Testis (tissue), 2 donors: ENCODE measurements at regions not wholly inside any gene's neighbourhood (a gene's known extent, or its start where the extent isn't known, plus 50 kb on each side); places are given as distances from the start of the nearest gene placed in this dataset.

Experiments used
- POLR2A ChIP-seq: fragments of 450-650 bp; IDR thresholded peaks from one replicate; pipeline ENCODE4 v1.6.1; 2017; ENCODE audit warnings: antibody characterized with exemption, mild to moderate bottlenecking, moderate library complexity
- TF ChIP-seq, protein P1 (sequence below), 3 experiments: fragments of 450-650 bp in 2 of 3; fragments of 200-600 bp in 1 of 3; sonication (generic) in 1 of 3; IDR thresholded peaks; one replicate each; pipeline ENCODE4 v1.5.1; 2016 to 2019; ENCODE audit warnings: antibody characterized with exemption in 3 of 3, mild to moderate bottlenecking in 2 of 3, moderate library complexity in 1 of 3

DNA sequence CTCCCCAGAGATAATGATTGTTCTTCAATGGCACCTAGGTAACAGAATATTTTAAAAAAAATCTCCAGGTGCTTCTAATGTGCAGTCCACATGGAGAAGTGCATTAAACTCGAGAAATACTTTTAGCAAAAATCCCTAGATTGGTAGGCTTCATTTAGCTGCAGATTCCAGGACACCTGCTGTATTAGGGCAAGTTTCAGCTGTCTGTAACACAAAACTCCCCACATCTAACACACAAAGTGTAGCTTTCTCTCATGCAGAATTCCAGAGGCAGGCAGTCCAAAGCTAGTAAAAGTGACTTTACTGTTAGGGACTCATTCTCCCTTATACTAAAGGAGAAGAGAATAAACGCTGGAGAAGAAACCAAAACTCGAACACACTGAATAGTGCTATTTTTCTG is 1414.3 kb upstream of the B3GALT2 start:
- TF ChIP-seq, protein P1, sequence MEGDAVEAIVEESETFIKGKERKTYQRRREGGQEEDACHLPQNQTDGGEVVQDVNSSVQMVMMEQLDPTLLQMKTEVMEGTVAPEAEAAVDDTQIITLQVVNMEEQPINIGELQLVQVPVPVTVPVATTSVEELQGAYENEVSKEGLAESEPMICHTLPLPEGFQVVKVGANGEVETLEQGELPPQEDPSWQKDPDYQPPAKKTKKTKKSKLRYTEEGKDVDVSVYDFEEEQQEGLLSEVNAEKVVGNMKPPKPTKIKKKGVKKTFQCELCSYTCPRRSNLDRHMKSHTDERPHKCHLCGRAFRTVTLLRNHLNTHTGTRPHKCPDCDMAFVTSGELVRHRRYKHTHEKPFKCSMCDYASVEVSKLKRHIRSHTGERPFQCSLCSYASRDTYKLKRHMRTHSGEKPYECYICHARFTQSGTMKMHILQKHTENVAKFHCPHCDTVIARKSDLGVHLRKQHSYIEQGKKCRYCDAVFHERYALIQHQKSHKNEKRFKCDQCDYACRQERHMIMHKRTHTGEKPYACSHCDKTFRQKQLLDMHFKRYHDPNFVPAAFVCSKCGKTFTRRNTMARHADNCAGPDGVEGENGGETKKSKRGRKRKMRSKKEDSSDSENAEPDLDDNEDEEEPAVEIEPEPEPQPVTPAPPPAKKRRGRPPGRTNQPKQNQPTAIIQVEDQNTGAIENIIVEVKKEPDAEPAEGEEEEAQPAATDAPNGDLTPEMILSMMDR (IDR thresholded peaks at IDR 0.05) = no peak
- no peak for TF ChIP-seq POLR2A
